A549 (cell line): ENCODE measurements at regions not wholly inside any gene's neighbourhood (a gene's known extent, or its start where the extent isn't known, plus 50 kb on each side); places are given as distances from the start of the nearest gene placed in this dataset.

Experiments used
- CTCF ChIP-seq: fragments of >200 bp; sonication (Bioruptor Twin); formaldehyde crosslinking; IDR thresholded peaks from 3 replicates; pipeline ENCODE4 v1.5.1; 2016
- POLR2A ChIP-seq: IDR thresholded peaks from 2 replicates; pipeline ENCODE4 v1.6.1; 2012; ENCODE audit warnings: mild to moderate bottlenecking, low read length
- USF2 ChIP-seq: fragments of 450-650 bp; IDR thresholded peaks from 2 replicates; pipeline ENCODE4 v1.6.1; 2014; ENCODE audit warnings: antibody characterized with exemption

- TF ChIP-seq USF2 (no peak), CTCF (no peak), POLR2A (no peak)
Measured at GRCh38 chr3:146889626-146890025, 284.5 kb upstream of the PLSCR5 start.
